G401.6 (cell line): ENCODE measurements at regions not wholly inside any gene's neighbourhood (a gene's known extent, or its start where the extent isn't known, plus 50 kb on each side); places are given as distances from the start of the nearest gene placed in this dataset.

ENCODE experiments used
- FAIRE-seq: peaks from 2 replicates; lab custom pipeline; 2012; peaks lifted over from hg19 to GRCh38; lab: Jason Lieb, UNC

GRCh38 chr6:8494730-8495129, 59.4 kb upstream of the SLC35B3 start:
- FAIRE-seq, result no peak

GRCh38 chr6:8492536-8493133, 57.3 kb upstream of the SLC35B3 start:
- FAIRE-seq, result no peak
